ENCODE measurements at regions not wholly inside any gene's neighbourhood (a gene's known extent, or its start where the extent isn't known, plus 50 kb on each side); places are given as distances from the start of the nearest gene placed in this dataset.

DNA sequence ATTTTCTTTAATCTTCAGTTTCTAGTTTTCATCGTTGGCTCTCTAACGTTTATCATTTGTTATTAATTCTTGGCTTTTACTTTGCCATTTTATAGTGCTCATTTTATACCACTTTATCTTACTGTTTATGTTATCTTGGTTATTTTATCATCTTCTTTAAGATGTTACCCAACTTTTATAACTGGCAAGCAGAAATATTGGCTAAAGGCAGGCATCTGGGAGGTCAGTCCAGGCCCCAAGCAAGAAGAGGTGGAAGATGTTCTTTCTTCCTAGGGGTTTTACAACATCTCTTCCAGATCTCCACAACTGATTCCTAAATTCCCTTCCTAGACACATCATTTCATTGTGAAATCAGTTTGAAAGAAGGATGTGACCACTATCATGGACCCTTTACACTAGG lies 208.1 kb downstream of the AHR start:
- no peak for ATAC-seq
- H3K4me1 ChIP-seq = peaks cover 17% of the 10 kb centered on the region
- H3K4me3 ChIP-seq = no peak overlapping the region
- intact Hi-C loops (cut with DNase I) = no loop called here
- no peaks in the 10 kb centered on the region for H3K36me3 ChIP-seq (replicated peaks in 1 of 2; ENCODE audit: insufficient read depth in 1 of 2, low read depth in 2 of 2)
- no peaks in the 10 kb centered on the region for H3K27me3 ChIP-seq
- H3K27ac ChIP-seq = peak overlapping the region in 1 of 4 donors; percentile 45
- TF ChIP-seq, protein P1, sequence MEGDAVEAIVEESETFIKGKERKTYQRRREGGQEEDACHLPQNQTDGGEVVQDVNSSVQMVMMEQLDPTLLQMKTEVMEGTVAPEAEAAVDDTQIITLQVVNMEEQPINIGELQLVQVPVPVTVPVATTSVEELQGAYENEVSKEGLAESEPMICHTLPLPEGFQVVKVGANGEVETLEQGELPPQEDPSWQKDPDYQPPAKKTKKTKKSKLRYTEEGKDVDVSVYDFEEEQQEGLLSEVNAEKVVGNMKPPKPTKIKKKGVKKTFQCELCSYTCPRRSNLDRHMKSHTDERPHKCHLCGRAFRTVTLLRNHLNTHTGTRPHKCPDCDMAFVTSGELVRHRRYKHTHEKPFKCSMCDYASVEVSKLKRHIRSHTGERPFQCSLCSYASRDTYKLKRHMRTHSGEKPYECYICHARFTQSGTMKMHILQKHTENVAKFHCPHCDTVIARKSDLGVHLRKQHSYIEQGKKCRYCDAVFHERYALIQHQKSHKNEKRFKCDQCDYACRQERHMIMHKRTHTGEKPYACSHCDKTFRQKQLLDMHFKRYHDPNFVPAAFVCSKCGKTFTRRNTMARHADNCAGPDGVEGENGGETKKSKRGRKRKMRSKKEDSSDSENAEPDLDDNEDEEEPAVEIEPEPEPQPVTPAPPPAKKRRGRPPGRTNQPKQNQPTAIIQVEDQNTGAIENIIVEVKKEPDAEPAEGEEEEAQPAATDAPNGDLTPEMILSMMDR (IDR thresholded peaks at IDR 0.05) = no peak
- TF ChIP-seq POLR2A (IDR thresholded peaks at IDR 0.05) = no peak
- 71% methylated on average over 2 of the region's 2 CpGs for WGBS, 2 donors
- H3K9me3 ChIP-seq = no peaks in the 10 kb centered on the region
- no peak for DNase-seq

DNA sequence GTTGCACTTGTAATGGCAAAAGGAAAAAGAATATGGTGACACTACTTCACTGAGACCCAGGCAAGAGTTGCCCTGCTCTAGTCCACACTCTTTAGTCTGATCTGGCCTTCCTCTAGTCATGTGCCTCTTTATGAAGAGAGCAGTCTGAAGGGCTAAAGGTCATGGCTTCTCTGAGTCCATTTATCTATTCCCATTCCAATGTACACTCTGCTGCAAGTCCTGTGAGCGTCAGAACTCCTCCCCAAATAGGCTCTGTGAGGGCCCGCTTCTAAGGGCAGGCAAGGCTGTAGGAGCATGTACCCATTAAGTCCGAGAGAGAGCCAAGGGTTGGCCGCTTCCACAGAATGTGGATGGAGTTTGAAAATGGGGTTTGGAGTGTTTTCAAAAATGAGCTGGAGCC lies 209.3 kb downstream of the AHR start:
- no peaks in the 10 kb centered on the region for H3K9me3 ChIP-seq
- no peak overlapping the region for H3K4me3 ChIP-seq
- H3K27me3 ChIP-seq = no peaks in the 10 kb centered on the region
- no peak for ATAC-seq
- H3K36me3 ChIP-seq (replicated peaks in 1 of 2; ENCODE audit: insufficient read depth in 1 of 2, low read depth in 2 of 2) = no peaks in the 10 kb centered on the region
- intact Hi-C loops (cut with DNase I) = no loop called here
- no peak overlapping the region for H3K27ac ChIP-seq
- peaks cover 22% of the 10 kb centered on the region for H3K4me1 ChIP-seq
- 95% methylated on average over 4 of the region's 4 CpGs for WGBS, 2 donors
- no peak for DNase-seq
- TF ChIP-seq POLR2A (IDR thresholded peaks at IDR 0.05) = no peak
- TF ChIP-seq, protein P1 (IDR thresholded peaks at IDR 0.05) = no peak

DNA sequence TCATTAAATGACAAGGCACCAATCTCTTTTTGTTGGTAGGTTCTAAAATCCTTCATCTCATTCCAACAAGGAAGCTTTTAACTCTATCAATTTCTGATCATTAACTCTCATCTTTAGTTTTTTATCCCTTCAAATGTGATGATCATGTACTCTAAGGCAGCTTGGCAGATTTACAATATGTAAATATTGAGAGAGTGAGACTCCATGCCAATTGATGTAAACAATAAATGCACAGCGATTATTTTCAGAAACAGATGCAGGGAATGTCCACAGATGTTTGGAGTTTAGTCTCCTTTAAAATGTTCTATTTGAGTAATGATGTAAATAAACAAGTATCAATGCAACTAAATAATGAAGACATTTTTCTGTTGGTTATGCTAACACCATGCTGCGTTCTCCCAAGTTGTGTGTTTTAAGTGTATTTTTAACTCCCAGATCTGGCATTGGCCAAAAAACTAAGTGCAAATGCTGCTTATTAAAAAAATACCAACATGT lies 213.8 kb downstream of the AHR start:
- no peak overlapping the region for H3K4me3 ChIP-seq
- H3K9me3 ChIP-seq = no peaks in the 10 kb centered on the region
- H3K36me3 ChIP-seq (replicated peaks in 1 of 2; ENCODE audit: insufficient read depth in 1 of 2, low read depth in 2 of 2) = no peaks in the 10 kb centered on the region
- peaks cover 4% of the 10 kb centered on the region for H3K4me1 ChIP-seq
- intact Hi-C loops (cut with DNase I) = no loop called here
- DNase-seq = no peak
- no peaks in the 10 kb centered on the region for H3K27me3 ChIP-seq
- WGBS, 2 donors = 28 to 46% methylated on average over 2 of the region's 2 CpGs
- no peak overlapping the region for H3K27ac ChIP-seq
- TF ChIP-seq POLR2A (IDR thresholded peaks at IDR 0.05) = no peak
- TF ChIP-seq, protein P1 (IDR thresholded peaks at IDR 0.05) = no peak
- ATAC-seq = no peak

DNA sequence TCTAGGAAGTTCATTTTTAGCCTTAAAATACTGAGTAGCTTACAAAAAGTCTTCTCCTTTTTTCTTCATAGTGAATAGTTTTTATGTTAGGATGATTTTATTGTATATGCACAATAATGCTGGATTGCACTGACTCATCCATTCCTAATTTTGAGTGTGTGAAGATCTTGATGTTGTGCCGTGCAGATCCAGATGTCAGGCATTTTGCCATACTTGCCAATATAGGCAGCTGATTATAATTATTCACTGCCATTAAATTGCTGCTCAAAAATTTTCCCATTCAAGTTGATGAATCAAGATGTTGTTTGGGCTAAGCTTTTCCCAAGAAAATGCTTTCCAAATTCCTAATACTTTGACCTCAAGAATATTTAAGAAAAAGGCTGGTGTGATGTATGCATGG lies 218.3 kb downstream of the AHR start:
- intact Hi-C loops (cut with DNase I) = no loop called here
- H3K36me3 ChIP-seq (replicated peaks in 1 of 2; ENCODE audit: insufficient read depth in 1 of 2, low read depth in 2 of 2) = no peaks in the 10 kb centered on the region
- no peak for ATAC-seq
- peaks cover 4% of the 10 kb centered on the region for H3K4me1 ChIP-seq
- no peak overlapping the region for H3K27ac ChIP-seq
- no peak for TF ChIP-seq POLR2A (IDR thresholded peaks at IDR 0.05)
- TF ChIP-seq, protein P1 (IDR thresholded peaks at IDR 0.05) = no peak
- DNase-seq = no peak
- no peak overlapping the region for H3K4me3 ChIP-seq
- no peaks in the 10 kb centered on the region for H3K9me3 ChIP-seq
- no peaks in the 10 kb centered on the region for H3K27me3 ChIP-seq
- 63 to 71% methylated on average over 1 of the region's 1 CpG for WGBS, 2 donors

DNA sequence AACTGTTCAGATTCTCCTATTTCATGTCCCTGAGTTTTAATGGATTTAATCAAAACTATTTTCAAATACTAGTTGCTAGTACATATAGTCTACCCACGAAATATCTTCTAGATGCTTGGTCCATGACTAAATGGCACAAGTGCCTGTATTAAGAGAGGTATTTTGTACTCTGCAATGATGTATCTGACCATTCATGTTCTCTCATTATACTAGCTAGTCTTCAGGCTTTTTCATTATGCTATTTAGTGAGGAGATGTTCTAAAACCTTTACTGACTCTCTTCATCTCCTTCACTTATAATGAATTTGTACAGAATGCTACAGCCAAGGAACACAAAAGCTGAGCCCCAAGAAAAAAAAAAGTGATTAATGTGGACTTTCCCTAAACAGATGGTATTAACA lies 222.5 kb downstream of the AHR start:
- H3K4me1 ChIP-seq = peaks cover 21% of the 10 kb centered on the region
- H3K36me3 ChIP-seq (replicated peaks in 1 of 2; ENCODE audit: insufficient read depth in 1 of 2, low read depth in 2 of 2) = no peaks in the 10 kb centered on the region
- 75 to 79% methylated on average over 1 of the region's 1 CpG for WGBS, 2 donors
- H3K27ac ChIP-seq = peak overlapping the region in 1 of 4 donors; percentile 75
- no peaks in the 10 kb centered on the region for H3K9me3 ChIP-seq
- intact Hi-C loops (cut with DNase I) = no loop called here
- DNase-seq (no peak), ATAC-seq (no peak)
- H3K4me3 ChIP-seq = no peak overlapping the region
- no peaks in the 10 kb centered on the region for H3K27me3 ChIP-seq
- TF ChIP-seq POLR2A (IDR thresholded peaks at IDR 0.05) = no peak
- TF ChIP-seq, protein P1 (IDR thresholded peaks at IDR 0.05) = no peak
